ENCODE measurements at regions not wholly inside any gene's neighbourhood (a gene's known extent, or its start where the extent isn't known, plus 50 kb on each side); places are given as distances from the start of the nearest gene placed in this dataset.

DNA sequence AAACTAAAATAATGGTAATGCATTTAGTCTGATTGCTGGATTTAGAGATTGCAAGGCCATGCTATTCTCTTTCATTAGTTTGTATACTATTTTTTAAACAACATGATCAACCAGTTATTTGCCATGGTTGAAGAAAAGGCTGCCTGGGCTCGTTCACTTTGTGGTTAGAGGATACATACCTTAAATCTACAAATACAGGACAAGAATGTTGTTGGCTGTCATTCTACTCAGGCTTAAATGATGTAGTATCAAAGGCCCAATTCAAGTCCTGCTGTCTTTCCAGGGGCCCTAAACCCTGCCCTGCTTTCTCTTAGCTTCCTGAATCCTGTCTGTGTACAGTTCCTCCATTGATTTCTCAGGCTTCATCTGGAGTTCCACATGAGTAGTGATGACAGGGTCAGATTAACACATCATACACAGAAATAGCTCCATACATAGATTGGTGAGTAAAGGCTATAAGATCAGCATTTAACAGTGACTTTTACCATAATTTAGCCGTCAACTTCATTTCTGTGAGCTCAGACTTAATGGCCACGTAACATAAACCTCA is 114.9 kb upstream of the GPRIN3 start:
- Mint-ChIP-seq H3K9me3 (ENCODE audit: insufficient read depth) (peaks cover 4% of the 10 kb centered on the region), H3K27ac (no peak overlapping the region), H3K4me1 (no peaks in the 10 kb centered on the region), H3K4me3 (no peak overlapping the region), H3K27me3 (peaks cover 5% of the 10 kb centered on the region)
- Histone ChIP-seq H3K4me2 (replicated peaks; ENCODE audit: low read depth, low read length, poor library complexity, severe bottlenecking) (no peak overlapping the region), H3K4me3 (ENCODE audit: control extremely low read depth in 1 of 5, extremely low read depth in 1 of 5, insufficient read depth in 1 of 5, low read depth in 2 of 5, low read length in 4 of 5) (no peak overlapping the region), H2AFZ (ENCODE audit: insufficient read depth, low read depth, low read length, poor library complexity, severe bottlenecking) (no peak overlapping the region), H3K27me3 (replicated peaks in 1 of 4; ENCODE audit: control extremely low read depth in 1 of 4, control insufficient read depth in 3 of 4, insufficient read depth in 4 of 4, low read length in 3 of 4) (peaks cover 0 to 5% (median 0%) of the 10 kb centered on the region in 4 experiments), H3K27ac (ENCODE audit: low read length in 2 of 2) (no peak overlapping the region), H4K20me1 (ENCODE audit: control insufficient read depth, insufficient read depth, low read length, poor library complexity, severe bottlenecking) (no peaks in the 10 kb centered on the region), H3K9ac (ENCODE audit: low read length) (no peak overlapping the region), H3K9me3 (ENCODE audit: control extremely low read depth in 1 of 3, control insufficient read depth in 2 of 3, insufficient read depth in 1 of 3, low read length in 2 of 3) (no peaks in the 10 kb centered on the region), H3K36me3 (replicated peaks in 1 of 2; ENCODE audit: control extremely low read depth in 1 of 2, control insufficient read depth in 1 of 2, extremely low read depth in 1 of 2, insufficient read depth in 2 of 2, low read length in 1 of 2) (no peaks in the 10 kb centered on the region), H3K4me1 (ENCODE audit: control insufficient read depth in 2 of 2, insufficient read depth in 2 of 2, low read length in 2 of 2) (no peaks in the 10 kb centered on the region), H3K79me2 (ENCODE audit: control insufficient read depth, insufficient read depth, low read length) (no peaks in the 10 kb centered on the region)
- DNase-seq, result no peak
- ATAC-seq (ENCODE audit: low read depth), result no peak
- ChIA-PET CTCF (interaction anchor here (0.6 kb wide), 1 partner anchor 167 kb away, joined by 3 read pairs; no protein-coding TSS in a partner anchor), POLR2A (no interaction called here)
- intact Hi-C loops (cut with micrococcal nuclease), result no loop called here
- TF ChIP-seq EZH2 (IDR thresholded peaks at IDR 0.05; ENCODE audit: borderline replicate concordance, insufficient read depth, low read depth, low read length, poor library complexity, severe bottlenecking), result no peak
- TF ChIP-seq, protein P1, sequence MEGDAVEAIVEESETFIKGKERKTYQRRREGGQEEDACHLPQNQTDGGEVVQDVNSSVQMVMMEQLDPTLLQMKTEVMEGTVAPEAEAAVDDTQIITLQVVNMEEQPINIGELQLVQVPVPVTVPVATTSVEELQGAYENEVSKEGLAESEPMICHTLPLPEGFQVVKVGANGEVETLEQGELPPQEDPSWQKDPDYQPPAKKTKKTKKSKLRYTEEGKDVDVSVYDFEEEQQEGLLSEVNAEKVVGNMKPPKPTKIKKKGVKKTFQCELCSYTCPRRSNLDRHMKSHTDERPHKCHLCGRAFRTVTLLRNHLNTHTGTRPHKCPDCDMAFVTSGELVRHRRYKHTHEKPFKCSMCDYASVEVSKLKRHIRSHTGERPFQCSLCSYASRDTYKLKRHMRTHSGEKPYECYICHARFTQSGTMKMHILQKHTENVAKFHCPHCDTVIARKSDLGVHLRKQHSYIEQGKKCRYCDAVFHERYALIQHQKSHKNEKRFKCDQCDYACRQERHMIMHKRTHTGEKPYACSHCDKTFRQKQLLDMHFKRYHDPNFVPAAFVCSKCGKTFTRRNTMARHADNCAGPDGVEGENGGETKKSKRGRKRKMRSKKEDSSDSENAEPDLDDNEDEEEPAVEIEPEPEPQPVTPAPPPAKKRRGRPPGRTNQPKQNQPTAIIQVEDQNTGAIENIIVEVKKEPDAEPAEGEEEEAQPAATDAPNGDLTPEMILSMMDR (IDR thresholded peaks at IDR 0.05), result no peak
- no CpG with 5 or more reads among the region's 3 CpGs for WGBS (ENCODE audit: insufficient coverage)

- no peak for TF ChIP-seq EZH2 (IDR thresholded peaks at IDR 0.05; ENCODE audit: borderline replicate concordance, insufficient read depth, low read depth, low read length, poor library complexity, severe bottlenecking)
- intact Hi-C loops (cut with micrococcal nuclease), result no loop called here
- no peaks in the 10 kb centered on the region for H3K27me3 ChIP-seq (replicated peaks in 1 of 4; ENCODE audit: control extremely low read depth in 1 of 4, control insufficient read depth in 3 of 4, insufficient read depth in 4 of 4, low read length in 3 of 4)
- ChIA-PET CTCF (interaction anchor here (1.5 kb wide), 1 partner anchor 194 kb away, joined by 3 read pairs; no protein-coding TSS in a partner anchor), POLR2A (no interaction called here)
- no peaks in the 10 kb centered on the region for H4K20me1 ChIP-seq (ENCODE audit: control insufficient read depth, insufficient read depth, low read length, poor library complexity, severe bottlenecking)
- no peak overlapping the region for H3K4me3 Mint-ChIP-seq
- no peak overlapping the region for H2AFZ ChIP-seq (ENCODE audit: insufficient read depth, low read depth, low read length, poor library complexity, severe bottlenecking)
- no peak overlapping the region for H3K9ac ChIP-seq (ENCODE audit: low read length)
- H3K9me3 Mint-ChIP-seq (ENCODE audit: insufficient read depth), result peaks cover 4% of the 10 kb centered on the region
- no peaks in the 10 kb centered on the region for H3K27me3 Mint-ChIP-seq
- no peak overlapping the region for H3K4me2 ChIP-seq (replicated peaks; ENCODE audit: low read depth, low read length, poor library complexity, severe bottlenecking)
- no peak overlapping the region for H3K27ac ChIP-seq (ENCODE audit: low read length in 2 of 2)
- no CpG with 5 or more reads among the region's 2 CpGs for WGBS (ENCODE audit: insufficient coverage)
- no peaks in the 10 kb centered on the region for H3K4me1 ChIP-seq (ENCODE audit: control insufficient read depth in 2 of 2, insufficient read depth in 2 of 2, low read length in 2 of 2)
- DNase-seq, result no peak
- no peaks in the 10 kb centered on the region for H3K79me2 ChIP-seq (ENCODE audit: control insufficient read depth, insufficient read depth, low read length)
- no peak for ATAC-seq (ENCODE audit: low read depth)
- no peaks in the 10 kb centered on the region for H3K36me3 ChIP-seq (replicated peaks in 1 of 2; ENCODE audit: control extremely low read depth in 1 of 2, control insufficient read depth in 1 of 2, extremely low read depth in 1 of 2, insufficient read depth in 2 of 2, low read length in 1 of 2)
- no peak overlapping the region for H3K4me3 ChIP-seq (ENCODE audit: control extremely low read depth in 1 of 5, extremely low read depth in 1 of 5, insufficient read depth in 1 of 5, low read depth in 2 of 5, low read length in 4 of 5)
- H3K4me1 Mint-ChIP-seq, result no peaks in the 10 kb centered on the region
- no peak overlapping the region for H3K27ac Mint-ChIP-seq
- H3K9me3 ChIP-seq (ENCODE audit: control extremely low read depth in 1 of 3, control insufficient read depth in 2 of 3, insufficient read depth in 1 of 3, low read length in 2 of 3), result no peaks in the 10 kb centered on the region
Measured at GRCh38 chr4:89420507-89420906, 112.9 kb upstream of the GPRIN3 start.
